Mesendoderm (in vitro differentiated cells): ENCODE measurements at regions not wholly inside any gene's neighbourhood (a gene's known extent, or its start where the extent isn't known, plus 50 kb on each side); places are given as distances from the start of the nearest gene placed in this dataset.

ENCODE experiments used
- DNase-seq: peaks from one replicate; pipeline ENCODE4 v3.0.0; 2013
- H2AK5ac ChIP-seq: 2 replicates; pipeline ENCODE4 v1.6.1; 2013; ENCODE audit warnings: low read length, inconsistent platforms
- H2BK120ac ChIP-seq: 2 replicates; pipeline ENCODE4 v1.6.1; 2013; ENCODE audit warnings: low read depth, mild to moderate bottlenecking, low read length, moderate library complexity, mixed read lengths
- H2BK15ac ChIP-seq: replicated peaks from 2 replicates; pipeline ENCODE4 v1.6.1; 2013; ENCODE audit warnings: low read depth, mild to moderate bottlenecking, moderate library complexity
- H2BK5ac ChIP-seq: 2 replicates; pipeline ENCODE4 v1.6.1; 2013; ENCODE audit warnings: low read length, inconsistent platforms
- H3K18ac ChIP-seq: 2 replicates; pipeline ENCODE4 v1.6.1; 2013; ENCODE audit warnings: mild to moderate bottlenecking, low read length, mixed read lengths
- H3K23ac ChIP-seq: one replicate; pipeline ENCODE4 v1.6.1; 2013; ENCODE audit warnings: low read length
- H3K27ac ChIP-seq: 2 replicates; pipeline ENCODE4 v1.5.1; 2013; ENCODE audit warnings: low read depth, mild to moderate bottlenecking, inconsistent platforms, low read length, moderate library complexity
- H3K27me3 ChIP-seq: 2 replicates; pipeline ENCODE4 v1.6.1; 2013; ENCODE audit warnings: low read length, control low read depth, mild to moderate bottlenecking, inconsistent platforms; ENCODE audit not compliant: insufficient read depth, poor library complexity
- H3K36me3 ChIP-seq: 2 replicates; pipeline ENCODE4 v1.6.1; 2013; ENCODE audit warnings: low read length, inconsistent platforms; ENCODE audit not compliant: control insufficient read depth, insufficient read depth
- H3K4ac ChIP-seq: one replicate; pipeline ENCODE4 v1.6.1; 2013; ENCODE audit warnings: low read depth, mild to moderate bottlenecking, low read length, moderate library complexity
- H3K4me1 ChIP-seq: 2 replicates; pipeline ENCODE4 v1.6.1; 2013; ENCODE audit warnings: low read depth, low read length, inconsistent platforms; ENCODE audit not compliant: control insufficient read depth
- H3K4me2 ChIP-seq: 2 replicates; pipeline ENCODE4 v1.6.1; 2013; ENCODE audit warnings: low read length
- H3K4me3 ChIP-seq: 2 replicates; pipeline ENCODE4 v1.5.1; 2013; ENCODE audit warnings: mild to moderate bottlenecking, low read length
- H3K56ac ChIP-seq: one replicate; pipeline ENCODE4 v1.6.1; 2013; ENCODE audit warnings: low read length
- H3K79me1 ChIP-seq: 2 replicates; pipeline ENCODE4 v1.6.1; 2013; ENCODE audit warnings: low read length, inconsistent platforms
- H3K79me2 ChIP-seq: 2 replicates; pipeline ENCODE4 v1.6.1; 2013; ENCODE audit warnings: mild to moderate bottlenecking, low read length; ENCODE audit not compliant: control insufficient read depth, insufficient read depth
- H3K9ac ChIP-seq: 2 replicates; pipeline ENCODE4 v1.6.1; 2013; ENCODE audit warnings: low read length, inconsistent platforms
- H4K5ac ChIP-seq: one replicate; pipeline ENCODE4 v1.6.1; 2013; ENCODE audit warnings: low read length
- H4K8ac ChIP-seq: one replicate; pipeline ENCODE4 v1.6.1; 2013; ENCODE audit warnings: low read depth, mild to moderate bottlenecking, control low read depth, low read length, moderate library complexity
- WGBS: extraction: QIAGEN DNeasy Blood & Tissue Kit; methylation state at CpG from one replicate; pipeline ENCODE4 v1.1.7; 2013; ENCODE audit warnings: low lambda C conversion rate, missing lambda C conversion rate; ENCODE audit not compliant: insufficient coverage; ENCODE audit errors: extremely low coverage; 5-methylcytosine and 5-hydroxymethylcytosine counted together

DNA sequence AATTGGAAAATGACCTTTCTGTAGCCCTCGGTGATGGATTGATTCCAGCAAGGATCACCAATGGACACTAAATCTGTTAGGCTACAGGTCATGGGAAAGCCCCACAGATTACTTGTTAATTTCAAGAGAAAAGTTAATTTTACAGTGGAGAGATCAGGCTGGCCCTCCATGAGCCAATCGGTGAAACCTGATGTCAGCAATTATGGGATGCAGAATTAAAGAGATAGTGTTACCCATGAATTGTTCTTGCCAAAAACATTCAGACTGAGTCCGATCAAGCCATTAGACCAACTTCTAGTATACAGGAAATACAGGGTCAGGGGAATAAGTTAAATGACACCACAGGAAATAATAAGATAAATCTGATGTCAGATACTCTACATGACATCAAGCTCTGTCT is 214.9 kb upstream of the SYNDIG1 start:
- no CpG with 5 or more reads among the region's 3 CpGs for WGBS
- H4K8ac ChIP-seq, result no peak overlapping the region
- DNase-seq, result no peak
- no peak overlapping the region for H3K23ac ChIP-seq
- no peak overlapping the region for H4K5ac ChIP-seq
- H3K27me3 ChIP-seq, result no peaks in the 10 kb centered on the region
- H3K4ac ChIP-seq, result no peak overlapping the region
- no peak overlapping the region for H2BK15ac ChIP-seq
- no peaks in the 10 kb centered on the region for H3K79me1 ChIP-seq
- no peak overlapping the region for H3K18ac ChIP-seq
- no peak overlapping the region for H3K4me2 ChIP-seq
- H2BK5ac ChIP-seq, result no peak overlapping the region
- H3K4me1 ChIP-seq, result no peaks in the 10 kb centered on the region
- H3K56ac ChIP-seq, result no peak overlapping the region
- no peak overlapping the region for H3K9ac ChIP-seq
- H3K27ac ChIP-seq, result no peak overlapping the region
- H3K36me3 ChIP-seq, result no peaks in the 10 kb centered on the region
- H3K79me2 ChIP-seq, result no peaks in the 10 kb centered on the region
- no peak overlapping the region for H2BK120ac ChIP-seq
- no peak overlapping the region for H3K4me3 ChIP-seq
- no peak overlapping the region for H2AK5ac ChIP-seq

DNA sequence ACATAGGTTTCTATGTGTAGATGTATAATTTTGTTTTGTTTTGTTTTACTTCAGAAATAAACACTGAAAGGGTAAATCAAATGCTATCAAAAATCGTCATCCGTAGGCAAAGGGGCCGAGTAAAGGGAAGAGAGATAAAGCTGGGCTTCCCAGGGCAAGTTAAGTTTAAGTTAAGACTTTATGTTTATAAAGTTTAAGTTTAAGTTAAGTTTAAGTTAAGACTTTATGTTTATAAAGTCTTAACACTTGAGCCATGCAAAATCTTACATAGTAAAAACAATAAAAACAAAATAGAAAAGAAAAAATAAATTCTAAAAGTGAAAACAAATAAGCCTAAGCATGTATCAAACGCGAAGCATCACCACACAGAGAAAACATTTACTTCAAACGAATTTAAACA is 216.1 kb upstream of the SYNDIG1 start:
- no CpG with 5 or more reads among the region's 6 CpGs for WGBS
- Histone ChIP-seq H3K23ac (no peak overlapping the region), H3K4ac (no peak overlapping the region), H3K79me2 (no peaks in the 10 kb centered on the region), H3K9ac (no peak overlapping the region), H3K18ac (no peak overlapping the region), H3K27me3 (no peaks in the 10 kb centered on the region), H3K79me1 (no peaks in the 10 kb centered on the region), H2BK15ac (no peak overlapping the region), H2BK5ac (no peak overlapping the region), H3K36me3 (no peaks in the 10 kb centered on the region), H4K8ac (no peak overlapping the region), H3K27ac (no peak overlapping the region), H3K4me3 (no peak overlapping the region), H3K4me2 (no peak overlapping the region), H2BK120ac (no peak overlapping the region), H3K56ac (no peak overlapping the region), H3K4me1 (no peaks in the 10 kb centered on the region), H2AK5ac (no peak overlapping the region), H4K5ac (no peak overlapping the region)
- DNase-seq, result no peak

DNA sequence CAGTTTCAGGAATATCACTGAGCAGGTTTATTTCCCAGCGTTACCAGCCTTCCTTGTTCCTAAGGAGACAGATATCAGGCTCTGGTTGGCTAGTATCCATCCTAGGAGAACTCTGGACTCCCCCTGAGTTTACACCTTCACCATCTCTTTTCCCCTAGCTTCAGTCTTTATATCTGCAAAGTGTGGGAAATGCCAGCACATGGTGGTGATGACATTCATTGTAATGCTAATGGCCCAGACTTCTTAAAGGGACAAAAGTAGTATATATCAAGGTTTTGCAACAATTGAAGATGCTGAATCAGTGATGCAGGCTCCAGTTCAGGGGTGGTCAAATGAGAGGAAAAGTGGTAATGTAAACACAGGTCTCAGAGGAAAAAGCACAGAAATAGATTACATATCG is 224.3 kb upstream of the SYNDIG1 start:
- no peak overlapping the region for H3K27ac ChIP-seq
- H3K4me3 ChIP-seq, result no peak overlapping the region
- H3K79me2 ChIP-seq, result no peaks in the 10 kb centered on the region
- no peak overlapping the region for H2BK120ac ChIP-seq
- H3K18ac ChIP-seq, result no peak overlapping the region
- H3K23ac ChIP-seq, result no peak overlapping the region
- no peaks in the 10 kb centered on the region for H3K27me3 ChIP-seq
- H3K56ac ChIP-seq, result no peak overlapping the region
- H4K5ac ChIP-seq, result no peak overlapping the region
- H3K4me2 ChIP-seq, result no peak overlapping the region
- DNase-seq, result peak; percentile 3
- no CpG with 5 or more reads among the region's 2 CpGs for WGBS
- no peak overlapping the region for H2BK15ac ChIP-seq
- H3K4ac ChIP-seq, result no peak overlapping the region
- no peak overlapping the region for H2AK5ac ChIP-seq
- H3K36me3 ChIP-seq, result no peaks in the 10 kb centered on the region
- H2BK5ac ChIP-seq, result no peak overlapping the region
- H3K4me1 ChIP-seq, result no peaks in the 10 kb centered on the region
- no peak overlapping the region for H4K8ac ChIP-seq
- H3K79me1 ChIP-seq, result no peaks in the 10 kb centered on the region
- no peak overlapping the region for H3K9ac ChIP-seq

DNA sequence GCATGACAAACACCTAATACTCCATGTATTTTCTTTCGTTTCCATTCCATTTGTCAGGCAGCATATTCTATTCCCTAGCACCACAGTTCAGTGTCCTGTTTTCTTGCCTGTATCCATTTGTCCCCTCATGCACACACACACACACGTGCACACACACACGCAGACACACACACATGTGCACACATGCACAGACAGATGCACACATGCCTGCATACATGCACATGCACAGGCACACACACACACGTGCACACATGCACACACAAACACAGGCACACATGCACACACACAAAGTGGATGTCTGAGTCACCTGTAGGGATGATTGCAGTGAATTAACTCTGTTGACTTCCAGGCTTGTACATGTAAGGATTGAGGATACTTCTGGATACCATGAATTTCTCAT is 226.7 kb upstream of the SYNDIG1 start:
- H2BK120ac ChIP-seq, result no peak overlapping the region
- no peak overlapping the region for H4K8ac ChIP-seq
- no peak overlapping the region for H3K4ac ChIP-seq
- no peak overlapping the region for H3K27ac ChIP-seq
- H4K5ac ChIP-seq, result no peak overlapping the region
- H2BK15ac ChIP-seq, result no peak overlapping the region
- no peaks in the 10 kb centered on the region for H3K79me1 ChIP-seq
- H3K9ac ChIP-seq, result no peak overlapping the region
- H3K18ac ChIP-seq, result no peak overlapping the region
- no peak overlapping the region for H3K4me3 ChIP-seq
- no peak overlapping the region for H3K56ac ChIP-seq
- no CpG with 5 or more reads among the region's 4 CpGs for WGBS
- no peak overlapping the region for H2BK5ac ChIP-seq
- no peak overlapping the region for H2AK5ac ChIP-seq
- H3K4me2 ChIP-seq, result no peak overlapping the region
- H3K27me3 ChIP-seq, result no peaks in the 10 kb centered on the region
- no peak for DNase-seq
- H3K79me2 ChIP-seq, result no peaks in the 10 kb centered on the region
- H3K23ac ChIP-seq, result no peak overlapping the region
- H3K4me1 ChIP-seq, result no peaks in the 10 kb centered on the region
- H3K36me3 ChIP-seq, result no peaks in the 10 kb centered on the region

DNA sequence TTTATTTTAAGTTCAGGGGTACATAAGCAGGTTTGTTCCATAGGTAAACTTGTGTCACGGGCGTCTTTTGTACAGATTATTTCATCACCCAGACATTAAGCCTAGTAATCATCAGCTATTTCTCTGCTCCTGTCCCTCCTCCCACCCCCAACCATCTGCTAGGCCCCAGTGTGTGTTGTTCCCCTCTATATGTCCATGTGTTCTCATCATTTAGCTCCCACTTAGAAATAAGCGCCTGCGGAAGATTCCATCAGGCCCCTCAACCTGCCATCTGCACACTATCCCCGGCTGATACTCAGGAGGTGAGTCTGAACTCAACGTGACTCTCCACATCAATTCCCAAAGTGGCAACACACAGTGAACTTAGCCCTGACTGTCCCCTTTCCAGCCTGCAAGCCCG is 228.0 kb upstream of the SYNDIG1 start:
- H3K4me3 ChIP-seq, result no peak overlapping the region
- H3K56ac ChIP-seq, result no peak overlapping the region
- DNase-seq, result no peak
- no peaks in the 10 kb centered on the region for H3K79me1 ChIP-seq
- H3K18ac ChIP-seq, result no peak overlapping the region
- no peaks in the 10 kb centered on the region for H3K4me1 ChIP-seq
- no peak overlapping the region for H4K5ac ChIP-seq
- H2BK5ac ChIP-seq, result no peak overlapping the region
- no peak overlapping the region for H2AK5ac ChIP-seq
- no peak overlapping the region for H3K9ac ChIP-seq
- H3K4me2 ChIP-seq, result no peak overlapping the region
- H3K4ac ChIP-seq, result no peak overlapping the region
- no peak overlapping the region for H3K27ac ChIP-seq
- no peak overlapping the region for H2BK15ac ChIP-seq
- H3K27me3 ChIP-seq, result no peaks in the 10 kb centered on the region
- H4K8ac ChIP-seq, result no peak overlapping the region
- H3K36me3 ChIP-seq, result no peaks in the 10 kb centered on the region
- no CpG with 5 or more reads among the region's 7 CpGs for WGBS
- no peak overlapping the region for H3K23ac ChIP-seq
- H2BK120ac ChIP-seq, result no peak overlapping the region
- H3K79me2 ChIP-seq, result no peaks in the 10 kb centered on the region

DNA sequence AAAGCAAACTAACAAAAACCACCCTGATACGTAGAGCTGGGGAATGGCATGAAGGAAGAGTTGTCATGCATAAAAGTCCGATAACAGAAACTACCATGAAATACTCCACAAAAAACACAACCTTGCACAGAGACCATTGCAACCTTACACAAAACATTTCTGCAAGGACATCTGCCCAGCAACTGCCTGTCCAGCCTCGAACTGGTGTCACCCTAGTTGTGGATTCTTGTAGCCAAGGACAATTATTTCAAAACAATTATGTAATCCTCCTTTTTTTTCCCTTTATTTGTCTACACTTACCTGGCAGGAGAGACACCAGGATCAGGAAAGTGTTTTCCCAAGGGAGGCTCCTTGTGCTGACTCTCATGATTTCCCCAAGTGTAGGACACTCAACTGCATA is 232.5 kb upstream of the SYNDIG1 start:
- Histone ChIP-seq H2AK5ac (no peak overlapping the region), H3K4me2 (no peak overlapping the region), H3K27ac (no peak overlapping the region), H3K23ac (no peak overlapping the region), H3K4me1 (no peaks in the 10 kb centered on the region), H3K36me3 (no peaks in the 10 kb centered on the region), H3K4ac (no peak overlapping the region), H2BK5ac (no peak overlapping the region), H4K5ac (no peak overlapping the region), H3K9ac (no peak overlapping the region), H3K79me2 (no peaks in the 10 kb centered on the region), H2BK15ac (no peak overlapping the region), H3K79me1 (no peaks in the 10 kb centered on the region), H3K4me3 (no peak overlapping the region), H3K18ac (no peak overlapping the region), H2BK120ac (no peak overlapping the region), H4K8ac (no peak overlapping the region), H3K27me3 (no peaks in the 10 kb centered on the region), H3K56ac (no peak overlapping the region)
- no peak for DNase-seq
- no CpG with 5 or more reads among the region's 3 CpGs for WGBS
